ENCODE measurements at regions not wholly inside any gene's neighbourhood (a gene's known extent, or its start where the extent isn't known, plus 50 kb on each side); places are given as distances from the start of the nearest gene placed in this dataset.
"Not testable (repeated sequence)": the region's sequence is repeated elsewhere in the genome, so short reads cannot be mapped to it uniquely, and the experiment has no call there.

DNA sequence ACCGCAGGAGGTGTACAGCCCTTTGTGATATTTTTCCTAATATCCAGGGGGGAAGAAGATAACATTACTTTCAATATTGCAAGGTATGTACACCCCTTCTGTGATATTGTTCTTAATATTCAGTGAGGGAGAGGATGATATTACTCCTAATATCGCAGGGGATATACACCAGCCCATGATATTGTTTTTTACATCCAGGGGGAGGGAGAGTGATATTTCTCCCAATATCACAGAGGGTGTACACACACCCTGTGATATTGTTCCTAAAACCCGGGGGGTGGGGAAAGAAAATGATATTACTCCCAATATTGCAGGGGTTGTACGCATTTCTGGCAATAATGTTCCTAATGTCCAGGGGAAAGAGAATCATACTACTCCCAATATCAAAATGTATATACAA lies 58.0 kb upstream of the SLC25A48 start:
- no peak for DNase-seq (ENCODE audit: low spot score)

DNA sequence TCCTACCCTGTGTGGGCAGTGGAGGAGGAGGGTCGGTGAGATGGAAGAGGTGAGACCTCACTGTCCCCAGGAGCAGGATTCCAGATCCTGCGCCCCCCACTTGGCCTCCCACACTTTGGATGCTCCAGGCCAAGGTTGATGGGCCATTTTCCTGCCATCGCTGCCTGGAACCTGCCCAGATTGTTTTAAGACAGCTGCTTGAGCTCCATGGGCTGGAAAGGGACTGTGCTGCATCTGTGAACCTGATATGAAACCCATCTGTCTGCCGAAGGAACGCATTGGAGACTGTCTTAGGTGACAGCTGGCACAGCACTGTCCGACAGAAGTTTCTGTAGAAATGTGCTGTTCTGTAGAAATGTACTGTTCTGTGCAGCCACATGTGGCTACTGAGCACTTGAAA lies 72.7 kb upstream of the SLC25A48 start:
- DNase-seq (ENCODE audit: low spot score), result no peak

DNA sequence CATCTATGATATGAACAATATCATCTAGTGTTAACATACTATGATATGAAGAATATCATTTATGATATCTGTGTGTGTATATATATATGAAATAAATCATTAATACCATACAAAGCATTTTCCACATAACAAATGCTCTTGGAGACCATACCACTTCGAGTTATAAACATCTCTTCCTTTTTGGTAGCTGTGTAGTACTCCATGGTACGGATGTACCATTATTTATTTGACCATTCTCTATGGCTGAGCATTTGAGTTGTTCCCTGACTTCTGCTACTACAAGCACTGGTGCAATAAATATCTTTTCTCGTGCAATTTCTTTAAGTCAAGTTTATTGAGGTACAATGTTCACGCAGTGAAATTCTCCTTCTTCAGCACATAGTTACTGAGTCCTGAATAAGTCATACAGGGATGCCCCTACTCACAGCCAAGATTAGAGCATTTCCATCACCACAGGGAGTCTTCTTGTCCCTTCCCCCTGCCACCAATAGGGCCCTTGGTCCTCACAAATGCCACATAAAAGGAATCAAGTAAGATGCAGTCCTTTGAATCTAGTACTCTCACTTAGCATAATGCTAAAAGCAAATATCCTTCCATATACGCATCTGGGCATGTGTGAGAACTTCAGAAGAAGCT lies 75.2 kb upstream of the SLC25A48 start:
- no peak for DNase-seq (ENCODE audit: low spot score)

DNA sequence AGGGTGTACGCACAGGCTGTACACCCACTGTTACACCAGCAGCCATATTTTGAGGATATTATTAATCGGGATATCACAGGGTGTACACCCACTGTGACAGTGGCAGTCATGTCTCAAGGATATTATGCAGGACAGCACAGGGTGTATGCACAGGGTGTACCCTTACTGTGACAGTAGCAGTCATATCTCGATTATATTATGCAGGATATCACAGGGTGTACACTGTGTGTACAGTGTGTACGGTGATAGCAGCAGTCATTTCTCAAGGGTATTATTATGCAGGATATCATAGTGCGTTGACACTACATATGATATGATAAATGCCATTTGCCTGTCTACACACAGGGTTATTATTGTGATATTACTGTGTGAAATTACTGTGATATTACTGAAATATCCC lies 80.5 kb upstream of the SLC25A48 start:
- DNase-seq (ENCODE audit: low spot score), result no peak

DNA sequence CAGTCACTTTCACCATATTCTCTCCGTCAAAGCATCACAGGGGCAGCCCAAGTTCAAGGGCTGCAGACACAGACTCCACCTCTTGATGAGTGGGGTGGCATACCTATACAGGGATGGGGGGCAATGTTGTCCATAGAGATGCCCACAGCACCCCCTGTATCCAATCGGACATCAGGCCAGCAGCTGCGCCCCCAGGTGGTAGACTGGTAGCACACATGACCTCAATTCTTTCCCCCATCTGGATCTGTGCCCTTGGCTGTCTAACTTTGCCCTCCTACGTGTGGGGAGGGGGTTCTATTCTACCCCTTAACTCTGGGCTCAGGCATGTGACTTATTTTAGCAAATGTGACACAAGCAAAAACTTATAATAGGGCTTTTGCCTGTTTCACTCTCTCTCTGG lies 84.0 kb upstream of the SLC25A48 start:
- DNase-seq (ENCODE audit: low spot score), result peak; percentile 42

DNA sequence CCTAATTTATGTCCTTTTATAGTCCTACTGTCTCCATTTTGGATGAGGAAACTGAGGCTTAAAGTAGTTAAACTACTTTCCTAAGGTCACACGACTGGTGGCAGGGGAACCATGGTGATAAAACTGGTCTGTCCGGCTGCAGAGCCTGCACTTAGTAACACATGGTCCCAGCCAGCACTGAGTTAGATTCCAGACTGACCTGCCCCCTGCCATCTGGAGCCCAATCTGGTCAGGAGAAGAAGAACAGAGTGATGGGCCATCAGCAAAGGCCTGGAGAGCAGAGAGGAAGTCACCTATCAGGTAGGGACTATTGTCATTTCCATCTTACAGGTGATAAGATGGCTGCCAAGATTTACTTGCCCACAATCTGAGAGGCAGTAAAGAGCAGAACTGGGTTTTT lies 86.6 kb upstream of the SLC25A48 start:
- no peak for DNase-seq (ENCODE audit: low spot score)

DNA sequence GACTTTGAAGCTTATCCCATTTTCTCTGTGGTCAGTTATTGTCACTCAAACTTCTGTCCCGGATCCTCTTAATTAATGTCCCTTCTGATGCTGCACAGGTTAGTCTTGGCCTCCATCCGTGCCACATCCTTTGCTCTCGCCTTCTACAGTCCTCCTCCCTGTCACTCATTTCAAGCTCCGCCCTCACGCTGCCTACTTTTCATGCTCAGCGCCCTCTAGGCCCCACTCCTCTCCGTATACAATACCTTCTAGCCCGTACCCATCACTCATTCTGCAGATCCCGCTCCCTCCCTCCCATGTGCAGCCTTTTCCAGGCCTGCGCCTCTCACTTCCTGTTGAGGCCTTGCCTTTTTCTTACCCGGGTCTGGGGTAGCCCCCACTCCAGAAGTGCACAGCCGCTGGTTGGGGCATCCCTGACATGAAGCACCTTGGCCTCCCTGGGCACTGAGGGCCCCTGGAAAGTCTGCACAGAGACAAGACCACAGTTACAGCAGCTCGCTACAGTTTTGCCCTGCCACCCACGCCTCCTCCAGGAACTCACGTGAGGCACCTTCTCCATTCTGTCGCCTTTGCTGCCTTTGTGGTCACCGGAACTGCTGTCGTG lies 88.5 kb upstream of the SLC25A48 start:
- no peak for DNase-seq (ENCODE audit: low spot score)

DNA sequence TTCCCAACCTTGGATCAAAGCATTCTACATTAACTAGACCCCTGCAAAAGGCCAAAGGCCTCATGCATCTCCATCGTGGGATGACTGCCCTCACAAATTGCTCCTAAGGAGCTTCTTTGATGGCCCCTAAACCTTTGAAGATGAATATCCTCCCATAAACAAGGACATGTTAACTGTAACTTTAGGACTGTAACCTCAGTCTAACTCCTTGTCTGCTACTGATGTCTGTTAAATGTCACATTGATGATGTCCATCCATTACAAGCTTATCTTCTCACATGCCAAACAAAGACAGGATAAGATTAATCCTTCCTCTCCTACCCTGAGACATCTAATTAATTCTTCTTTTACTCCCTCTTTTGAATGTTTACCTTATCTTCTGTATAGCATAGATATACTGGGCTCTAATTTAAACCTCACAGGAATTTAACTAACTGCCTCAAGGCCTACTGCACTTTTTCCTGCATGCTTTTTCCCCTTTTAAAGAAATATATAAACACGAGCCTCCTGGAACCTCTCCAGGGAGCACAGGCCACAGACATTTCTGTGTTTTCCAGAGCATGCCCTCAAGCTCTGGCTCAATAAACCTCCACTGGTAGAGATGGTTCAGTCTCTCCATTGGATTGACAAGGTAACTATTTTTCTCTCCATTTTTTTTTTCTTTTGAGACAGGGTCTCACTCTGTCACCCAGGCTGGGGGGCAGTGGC lies 90.6 kb upstream of the SLC25A48 start:
- no peak for DNase-seq (ENCODE audit: low spot score)

DNA sequence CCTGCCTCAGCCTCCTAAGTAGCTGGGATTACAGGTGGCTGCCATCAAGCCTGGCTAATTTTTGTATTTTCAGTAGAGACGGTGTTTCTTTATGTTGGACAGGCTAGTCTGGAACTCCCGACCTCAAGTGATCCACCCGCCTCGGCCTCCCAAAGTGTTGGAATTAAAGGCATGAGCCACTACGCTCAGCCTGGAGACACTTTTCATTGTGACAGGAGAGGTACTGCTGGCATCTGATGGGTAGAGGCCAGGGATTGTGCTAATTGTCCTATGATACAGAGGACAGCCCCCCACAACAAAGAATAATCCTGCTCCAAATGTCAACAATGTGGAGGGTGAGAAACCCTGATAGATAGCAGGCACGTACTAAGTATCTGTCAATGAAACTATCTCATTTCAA lies 91.3 kb upstream of the SLC25A48 start:
- DNase-seq (ENCODE audit: low spot score), result no peak

DNA sequence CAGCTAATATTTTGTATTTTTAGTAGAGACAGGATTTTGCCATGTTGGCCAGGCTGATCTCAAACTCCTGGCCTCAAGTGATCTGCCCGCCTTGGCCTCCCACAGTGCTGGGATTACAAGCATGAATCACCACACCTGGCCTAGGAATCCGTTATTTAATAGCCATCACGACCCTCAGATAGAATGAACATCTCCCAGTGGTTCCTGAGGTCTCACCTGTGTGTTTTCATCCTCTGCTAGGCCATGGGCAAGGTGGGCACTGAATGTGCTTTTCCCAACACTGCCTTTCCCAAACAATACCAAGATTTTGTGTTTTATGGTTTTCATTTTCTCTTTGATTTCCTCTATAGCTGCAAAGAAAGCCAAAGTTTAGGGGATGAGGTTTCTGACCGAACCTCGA lies 92.2 kb upstream of the SLC25A48 start:
- not testable (repeated sequence) for DNase-seq (ENCODE audit: low spot score)

DNA sequence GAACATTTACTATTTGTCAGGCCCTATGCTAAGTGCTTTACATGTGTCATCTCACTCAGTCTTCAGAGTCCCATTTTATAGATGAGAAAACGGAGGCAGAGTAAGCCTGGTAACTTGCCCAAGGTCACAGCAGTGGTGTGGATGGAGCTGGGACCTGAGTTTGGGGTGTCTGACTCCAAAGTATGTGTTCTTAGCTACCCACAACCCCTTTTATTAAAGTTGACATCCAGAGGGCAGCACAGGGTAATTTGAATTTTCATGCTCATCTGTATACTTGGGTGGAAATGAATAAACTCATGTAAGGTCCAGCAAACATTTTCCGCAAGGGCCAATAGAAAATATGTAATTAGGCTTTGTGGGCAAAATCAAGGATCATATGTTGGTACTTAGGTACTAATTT lies 93.4 kb upstream of the SLC25A48 start:
- no peak for DNase-seq (ENCODE audit: low spot score)

DNA sequence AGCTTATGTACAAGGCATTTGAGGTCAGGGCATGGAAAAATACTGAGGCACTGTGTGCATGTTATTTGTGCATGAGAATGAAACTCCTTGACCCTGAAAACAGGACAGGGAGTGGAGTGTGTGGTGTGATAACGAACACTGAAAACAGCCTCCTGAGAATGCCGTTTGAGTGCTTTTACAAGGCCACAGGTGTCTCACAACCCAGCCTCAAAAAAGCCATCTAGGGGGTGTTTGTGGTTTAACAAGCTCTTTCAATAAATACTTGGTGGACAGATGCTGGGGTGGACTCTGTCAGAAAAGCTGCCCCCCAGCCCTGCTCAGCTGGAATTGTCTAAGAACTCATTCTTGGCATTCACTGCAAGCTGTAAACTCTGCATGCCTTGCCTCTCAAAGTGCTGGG lies 94.0 kb upstream of the SLC25A48 start:
- no peak for DNase-seq (ENCODE audit: low spot score)

DNA sequence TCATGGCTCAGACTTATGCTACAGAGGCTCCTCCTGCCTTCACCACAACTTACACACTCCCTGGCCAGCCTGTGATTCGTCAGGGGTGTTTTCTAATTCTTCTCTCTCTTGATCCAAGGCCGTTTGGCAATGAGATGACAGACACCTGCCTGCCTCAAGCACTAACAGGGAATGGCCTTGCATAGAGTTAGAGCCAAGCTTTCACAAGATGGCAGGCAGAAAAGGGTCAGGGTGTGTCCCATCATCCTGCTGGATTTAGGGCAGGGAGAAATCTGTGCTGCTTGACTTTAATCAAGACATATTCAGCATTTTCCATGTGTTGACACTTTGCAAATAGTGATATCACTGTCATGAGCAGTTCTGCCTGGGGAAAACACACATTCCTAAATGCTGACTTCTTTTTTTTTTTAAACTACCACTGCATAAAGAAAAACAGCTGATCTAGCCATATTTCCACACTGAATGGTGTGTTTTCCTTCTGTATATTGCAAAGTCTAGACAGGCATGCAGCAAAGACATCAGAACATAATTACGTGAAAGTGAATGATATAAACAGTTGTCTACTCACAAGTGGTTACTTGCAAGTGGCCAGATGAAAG lies 95.0 kb upstream of the SLC25A48 start:
- DNase-seq (ENCODE audit: low spot score), result no peak

DNA sequence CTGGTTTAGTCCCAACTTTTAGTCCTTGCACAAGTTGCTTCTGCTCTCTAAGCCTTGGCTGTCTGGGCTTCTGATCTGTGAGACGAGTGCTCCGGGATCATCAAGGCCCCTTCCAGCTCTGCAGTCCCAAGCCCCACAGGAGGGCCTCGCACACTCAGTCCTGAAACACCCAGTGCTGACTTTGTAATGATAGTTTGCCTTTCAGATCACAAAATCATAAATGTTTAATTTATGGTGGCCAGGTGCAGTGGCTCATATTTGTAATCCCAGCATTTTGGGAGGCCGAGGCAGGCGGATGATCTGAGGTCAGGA lies 95.9 kb upstream of the SLC25A48 start:
- no peak for DNase-seq (ENCODE audit: low spot score)

DNA sequence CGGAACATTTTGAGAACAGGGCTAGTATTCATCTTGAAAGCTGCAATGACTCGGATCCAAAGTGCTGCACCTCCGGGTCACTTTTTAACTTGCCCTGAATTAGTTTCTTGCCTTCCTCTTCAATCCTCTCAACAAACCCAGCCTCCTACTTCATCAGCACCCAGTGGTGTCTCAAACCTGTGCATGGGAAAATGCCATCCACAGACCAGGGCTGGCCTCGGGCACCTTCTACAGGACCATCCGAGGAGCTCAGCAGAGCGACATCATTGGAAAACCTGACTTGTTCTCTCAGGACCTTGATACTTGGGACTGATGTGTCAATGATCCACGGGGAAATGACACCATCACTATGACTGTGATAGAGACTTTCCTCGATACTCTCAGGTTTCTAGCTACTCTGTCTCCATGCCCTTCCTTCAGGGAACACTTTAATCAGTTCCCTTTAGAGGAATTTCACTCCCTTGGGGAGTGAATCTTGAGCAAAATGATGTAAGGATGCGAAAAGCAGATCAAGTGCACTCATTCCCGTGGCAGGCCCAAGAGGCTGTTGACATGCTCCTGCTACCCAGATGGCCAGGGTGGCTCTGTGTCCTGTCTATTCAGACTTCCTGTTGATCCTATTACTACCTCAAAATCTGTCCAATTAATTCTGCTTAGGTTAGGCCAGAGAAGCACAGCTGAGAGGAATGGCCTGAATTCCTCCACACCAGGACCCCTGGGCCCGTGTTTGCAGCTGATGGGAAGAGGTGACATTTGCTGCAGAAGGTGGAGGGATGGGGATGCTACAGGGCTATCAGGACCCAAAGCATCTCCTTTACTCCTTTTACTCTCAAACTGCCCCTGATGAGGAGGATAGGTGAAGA lies 96.5 kb upstream of the SLC25A48 start:
- no peak for DNase-seq (ENCODE audit: low spot score)

DNA sequence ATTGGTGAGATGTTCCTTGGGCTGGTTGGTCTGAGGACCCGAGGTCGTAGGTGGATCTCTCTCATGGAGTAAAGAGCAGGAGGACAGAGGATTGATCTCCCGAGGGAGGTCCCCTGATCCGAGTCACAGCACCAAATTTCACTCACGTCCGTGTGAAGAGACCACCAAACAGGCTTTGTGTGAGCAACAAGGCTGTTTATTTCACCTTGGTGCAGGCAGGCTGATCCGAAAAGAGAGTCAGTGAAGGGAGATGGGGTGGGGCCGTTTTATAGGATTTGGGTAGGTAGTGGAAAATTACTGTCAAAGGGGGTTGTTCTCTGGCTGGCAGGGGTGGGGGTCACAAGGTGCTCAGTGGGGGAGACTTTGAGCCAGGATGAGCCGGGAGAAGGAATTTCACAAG lies 97.5 kb upstream of the SLC25A48 start:
- DNase-seq (ENCODE audit: low spot score), result not testable (repeated sequence)

DNA sequence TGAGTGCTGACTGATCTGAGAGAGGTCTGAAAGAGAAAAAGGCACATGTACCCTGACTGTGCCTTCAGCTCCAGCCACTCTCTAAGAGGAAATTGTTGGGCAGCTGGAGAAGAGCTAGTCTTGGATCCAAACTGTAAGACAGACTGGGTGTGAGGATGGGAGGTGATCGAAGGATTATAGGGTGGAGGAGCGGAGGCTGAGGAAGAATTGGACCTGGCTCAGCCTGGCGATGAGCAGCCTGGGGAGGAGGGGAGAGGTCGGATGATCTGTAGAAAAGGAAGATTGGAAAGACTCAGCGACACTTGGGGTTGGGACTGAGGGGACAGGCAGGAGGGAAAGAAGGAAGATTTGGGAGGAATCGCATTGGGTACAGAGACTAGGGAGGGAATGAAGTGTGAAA lies 98.6 kb upstream of the SLC25A48 start:
- DNase-seq (ENCODE audit: low spot score), result no peak

DNA sequence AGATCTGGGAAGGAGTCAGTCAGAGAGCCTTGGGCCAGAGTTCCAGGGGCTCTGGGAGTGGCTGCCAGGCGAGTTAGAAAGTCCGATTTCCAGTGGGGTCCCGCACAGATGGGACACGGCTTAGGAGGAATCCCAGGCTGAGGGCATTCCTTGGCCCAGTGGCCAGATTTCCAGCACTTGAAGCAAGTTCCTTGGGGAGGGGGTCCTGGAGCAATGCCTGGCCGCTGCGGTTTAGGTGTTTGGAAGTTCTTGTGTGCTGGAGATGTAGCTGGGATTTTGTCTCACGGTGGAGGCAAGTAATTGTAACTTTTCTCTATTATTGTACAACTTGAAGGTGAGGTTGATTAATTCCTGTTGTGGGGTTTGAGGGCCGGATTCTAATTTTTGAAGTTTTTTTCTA lies 99.5 kb upstream of the SLC25A48 start:
- not testable (repeated sequence) for DNase-seq (ENCODE audit: low spot score)

DNA sequence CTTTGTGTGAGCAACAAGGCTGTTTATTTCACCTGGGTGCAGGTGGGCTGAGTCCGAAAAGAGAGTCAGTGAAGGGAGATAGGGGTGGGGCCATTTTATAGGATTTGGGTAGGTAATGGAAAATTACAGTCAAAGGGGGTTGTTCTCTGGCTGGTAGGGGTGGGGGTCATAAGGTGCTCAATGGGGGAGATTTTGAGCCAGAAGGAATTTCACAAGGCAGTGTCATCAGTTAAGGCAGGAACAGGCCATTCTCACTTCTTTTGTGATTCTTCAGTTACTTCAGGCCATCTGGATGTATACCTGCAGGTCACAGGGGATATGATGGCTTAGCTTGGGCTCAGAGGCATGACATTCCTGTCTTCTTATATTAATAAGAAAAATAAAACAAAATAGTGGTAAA lies 103.4 kb upstream of the SLC25A48 start:
- DNase-seq (ENCODE audit: low spot score), result not testable (repeated sequence)

DNA sequence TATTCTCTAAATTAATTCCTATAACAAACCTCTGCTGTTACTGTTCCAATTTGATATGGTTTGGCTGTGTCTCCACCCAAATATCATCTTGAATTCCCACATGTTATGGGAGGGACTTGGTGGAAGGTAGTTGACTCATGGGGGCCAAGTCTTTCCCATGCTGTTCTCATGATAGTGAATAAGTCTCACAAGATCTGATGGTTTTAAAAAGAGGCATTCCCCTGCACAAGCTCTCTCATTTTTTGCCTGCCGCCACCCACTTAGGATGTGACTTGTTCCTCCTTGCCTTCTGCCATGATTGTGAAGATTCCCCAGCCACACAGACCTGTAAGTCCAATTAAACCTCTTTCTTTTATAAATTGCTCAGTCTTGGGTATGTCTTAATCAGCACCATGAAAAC lies 104.3 kb upstream of the SLC25A48 start:
- not testable (repeated sequence) for DNase-seq (ENCODE audit: low spot score)

DNA sequence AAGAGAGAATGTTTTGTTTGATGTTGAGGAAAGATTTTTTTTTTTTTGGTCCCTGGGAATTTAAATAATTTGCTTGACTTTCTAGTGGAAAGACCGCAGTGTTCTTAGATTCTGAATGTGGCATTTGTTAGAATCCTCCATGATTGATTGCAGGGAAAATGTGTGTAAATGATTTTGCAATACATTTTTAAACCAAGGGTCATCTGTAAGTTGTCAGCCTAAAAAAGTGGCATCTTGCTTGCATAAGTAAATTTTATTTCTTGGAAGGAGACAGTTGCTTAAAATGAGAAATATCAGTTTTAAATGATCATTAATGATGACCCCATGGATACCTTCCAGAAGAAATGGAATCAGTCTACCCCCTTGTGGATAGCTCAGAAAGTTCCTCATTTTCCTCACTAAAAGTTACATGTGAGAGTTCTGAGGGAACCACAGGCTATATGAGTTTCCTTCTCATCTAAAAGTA lies 105.1 kb upstream of the SLC25A48 start:
- DNase-seq (ENCODE audit: low spot score), result no peak

DNA sequence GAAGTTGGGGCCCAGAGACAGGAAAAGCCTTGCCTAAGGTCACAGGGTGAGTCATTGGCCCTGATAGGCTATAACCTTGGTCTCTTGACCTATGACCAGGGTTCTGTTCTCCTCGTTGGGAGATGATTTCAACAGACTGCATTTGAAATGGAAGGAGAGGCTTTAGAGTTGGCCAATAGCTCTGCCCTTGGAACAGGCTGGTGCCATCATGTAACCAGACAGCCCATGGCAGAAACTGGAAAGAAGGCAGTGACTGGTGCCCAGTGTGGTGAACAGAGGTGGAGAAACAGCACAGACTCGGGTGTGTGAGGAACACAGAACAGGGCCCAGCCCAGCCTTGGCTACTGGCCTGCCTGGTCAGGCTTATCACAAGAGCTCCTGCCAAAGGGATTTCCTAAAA lies 109.8 kb upstream of the SLC25A48 start:
- no peak for DNase-seq (ENCODE audit: low spot score)

All from iPS-NIHi11 (cell line).